HepG2 (cell line): ENCODE measurements at regions not wholly inside any gene's neighbourhood (a gene's known extent, or its start where the extent isn't known, plus 50 kb on each side); places are given as distances from the start of the nearest gene placed in this dataset.

Source experiments
- ATAC-seq: fragments of 200-7000 bp; cut with Tn5 transposase; 3 replicates; pipeline ENCODE4 v1.9.1; 2020; ENCODE audit warnings: mild to moderate bottlenecking, moderate library complexity
- BruUV-seq: library from RNA; stranded (reverse); fragments of 400-500 nt; replicated peaks from 2 replicates; lab custom pipeline; 2021; lab: Mats Ljungman, UMichigan
- CTCF ChIA-PET: fragments of 300-600 bp; formaldehyde crosslinking; extraction: SDS; loops from one replicate; lab custom pipeline; 2021; ENCODE audit warnings: low total read pairs, inconsistent platforms, low intra/inter-chr PET ratio; lab: Yijun Ruan, JAX
- POLR2A ChIA-PET: fragments of 350-600 bp; sonication (Branson Sonifier 250); formaldehyde crosslinking; loops from one replicate; lab custom pipeline; 2020; ENCODE audit warnings: antibody characterized with exemption, inconsistent platforms; lab: Yijun Ruan, JAX
- DNase-seq: peaks from one replicate; pipeline ENCODE4 v3.0.0-alpha.2; 2015; ENCODE audit warnings: low spot score
- FAIRE-seq: peaks from 3 replicates; lab custom pipeline; 2011; peaks lifted over from hg19 to GRCh38; lab: Jason Lieb, UNC
- H2AFZ ChIP-seq: one replicate; pipeline ENCODE4 v1.6.1; 2011; ENCODE audit warnings: low read length, inconsistent platforms
- H3K27ac ChIP-seq: fragments of 300-600 bp; 3 replicates; pipeline ENCODE4 v1.8.0; 2011; ENCODE audit warnings: mixed run types, mild to moderate bottlenecking, mixed read lengths, low read length, inconsistent platforms; ENCODE audit not compliant: insufficient read depth; ENCODE audit errors: extremely low read length
- H3K27me3 ChIP-seq, 2 experiments: fragments of 200-600 bp in 1 of 2; 2 replicates in 1 of 2; 3 replicates in 1 of 2; pipeline versions ENCODE4 v1.6.0 to v1.8.0; 2011; ENCODE audit warnings: low read length in 2 of 2, mild to moderate bottlenecking in 2 of 2, moderate library complexity in 2 of 2, inconsistent platforms in 1 of 2; ENCODE audit not compliant: insufficient read depth in 2 of 2, control insufficient read depth in 1 of 2
- H3K36me3 ChIP-seq, 2 experiments: fragments of 200-600 bp in 1 of 2; replicated peaks in 1 of 2; 2 replicates in 1 of 2; 3 replicates in 1 of 2; pipeline versions ENCODE4 v1.5.1 to v1.8.0; 2011; ENCODE audit warnings: low read length in 2 of 2, inconsistent platforms in 1 of 2; ENCODE audit not compliant: insufficient read depth in 2 of 2, control insufficient read depth in 1 of 2
- H3K4me1 ChIP-seq: 2 replicates; pipeline ENCODE4 v1.5.1; 2012; ENCODE audit warnings: low read length, inconsistent platforms; ENCODE audit not compliant: insufficient read depth
- H3K4me2 ChIP-seq: 2 replicates; pipeline ENCODE4 v1.6.0; 2011; ENCODE audit warnings: low read depth, low read length, inconsistent platforms
- H3K4me3 ChIP-seq, 3 experiments: fragments of 200-600 bp in 1 of 3; sonication (generic), shearing (Covaris generic) in 1 of 3; replicated peaks in 1 of 3; 2 replicates each; pipeline ENCODE4 v1.5.1; 2011 to 2016; ENCODE audit warnings: low read length in 3 of 3, inconsistent platforms in 2 of 3, low read depth in 2 of 3, mild to moderate bottlenecking in 2 of 3, control low read depth in 1 of 3, mixed read lengths in 1 of 3; ENCODE audit not compliant: insufficient read depth in 1 of 3
- H3K79me2 ChIP-seq: one replicate; pipeline ENCODE4 v1.6.1; 2011; ENCODE audit warnings: low read length, inconsistent platforms; ENCODE audit not compliant: insufficient read depth
- H3K9ac ChIP-seq: 2 replicates; pipeline ENCODE4 v1.6.0; 2011; ENCODE audit warnings: mild to moderate bottlenecking, low read depth, low read length, inconsistent platforms; ENCODE audit not compliant: insufficient read depth
- H3K9me3 ChIP-seq: 2 replicates; pipeline ENCODE4 v1.5.1; 2012; ENCODE audit warnings: mild to moderate bottlenecking, low read length
- H4K20me1 ChIP-seq: 2 replicates; pipeline ENCODE4 v1.6.0; 2011; ENCODE audit warnings: inconsistent platforms, mild to moderate bottlenecking, low read length, moderate library complexity; ENCODE audit not compliant: insufficient read depth
- ATF7-NPFF ChIP-seq: sonication (generic); formaldehyde crosslinking; IDR thresholded peaks from 2 replicates; pipeline ENCODE4 v1.8.1; 2023; ENCODE audit warnings: mild to moderate bottlenecking, low read depth, missing genetic modification reagents, moderate library complexity
- GATAD2A ChIP-seq: IDR thresholded peaks from 2 replicates; pipeline ENCODE4 v1.6.1; 2016
- HIVEP1 ChIP-seq: sonication (generic); formaldehyde crosslinking; IDR thresholded peaks from 2 replicates; pipeline ENCODE4 v1.4.0; 2020; ENCODE audit warnings: mild to moderate bottlenecking, missing genetic modification reagents
- HMG20A ChIP-seq: IDR thresholded peaks from 2 replicates; pipeline ENCODE4 v1.6.1; 2016; ENCODE audit warnings: borderline replicate concordance
- KDM2A ChIP-seq: sonication (generic); formaldehyde crosslinking; IDR thresholded peaks from 2 replicates; pipeline ENCODE4 v1.4.0; 2020; ENCODE audit warnings: low read depth, missing genetic modification reagents, borderline replicate concordance
- PAX8 ChIP-seq: sonication (generic); formaldehyde crosslinking; IDR thresholded peaks from 2 replicates; pipeline ENCODE4 v1.8.0; 2022; ENCODE audit warnings: mild to moderate bottlenecking, missing genetic modification reagents, borderline replicate concordance
- RBFOX2 ChIP-seq: fragments of 200-400 bp; formaldehyde crosslinking; IDR thresholded peaks from 2 replicates; pipeline ENCODE4 v1.6.1; 2017; ENCODE audit warnings: low read depth, mild to moderate bottlenecking, low read length
- RCOR2 ChIP-seq: IDR thresholded peaks from 2 replicates; pipeline ENCODE4 v1.6.1; 2016; ENCODE audit warnings: missing biosample characterization, missing genetic modification reagents
- REL ChIP-seq: sonication (generic); formaldehyde crosslinking; conservative IDR thresholded peaks from 2 replicates; pipeline ENCODE4 v1.8.0; 2022; ENCODE audit warnings: mild to moderate bottlenecking, missing genetic modification reagents, moderate library complexity
- SP2 ChIP-seq: sonication (generic); formaldehyde crosslinking; IDR thresholded peaks from 2 replicates; pipeline ENCODE4 v1.5.1; 2020; ENCODE audit warnings: mild to moderate bottlenecking, missing genetic modification reagents
- ZBTB3 ChIP-seq: sonication (generic); formaldehyde crosslinking; IDR thresholded peaks from 2 replicates; pipeline ENCODE4 v1.4.0; 2020; ENCODE audit warnings: low read depth, mild to moderate bottlenecking, moderate library complexity, missing genetic modification reagents, borderline replicate concordance
- ZFP41 ChIP-seq: sonication (generic); formaldehyde crosslinking; IDR thresholded peaks from 2 replicates; pipeline ENCODE4 v1.4.0; 2020; ENCODE audit warnings: mild to moderate bottlenecking, missing genetic modification reagents, borderline replicate concordance
- ZNF180 ChIP-seq: sonication (generic); formaldehyde crosslinking; IDR thresholded peaks from 2 replicates; pipeline ENCODE4 v1.4.0; 2020; ENCODE audit warnings: low read depth, missing genetic modification reagents, borderline replicate concordance
- ZNF263 ChIP-seq: sonication (generic); formaldehyde crosslinking; IDR thresholded peaks from 2 replicates; pipeline ENCODE4 v1.4.0; 2020; ENCODE audit warnings: missing genetic modification reagents
- ZNF3 ChIP-seq: IDR thresholded peaks from 2 replicates; pipeline ENCODE4 v1.7.0; 2017; ENCODE audit warnings: inconsistent platforms
- ZNF747 ChIP-seq: sonication (generic); formaldehyde crosslinking; IDR thresholded peaks from 2 replicates; pipeline ENCODE4 v1.8.1; 2023; ENCODE audit warnings: missing genetic modification reagents, mild to moderate bottlenecking, borderline replicate concordance
- ZNF777 ChIP-seq: sonication (generic); formaldehyde crosslinking; IDR thresholded peaks from 2 replicates; pipeline ENCODE4 v1.4.0; 2020; ENCODE audit warnings: missing genetic modification reagents
- WGBS: methylation state at CpG from one replicate; pipeline ENCODE4 v1.1.6; 2017; ENCODE audit warnings: low lambda C conversion rate; 5-methylcytosine and 5-hydroxymethylcytosine counted together
- in situ Hi-C: cut with HindIII; loops from 2 replicates; pipeline ENCODE4 v1.10.0; 2017; ENCODE audit warnings: low pct_unique_long_range_greater_than_20kb; ENCODE audit not compliant: extremely low pct_ligation_motif_present
- intact Hi-C: fragments of 100-400 bp; cut with micrococcal nuclease; formaldehyde crosslinking; loops from one replicate; pipeline ENCODE4 v1.10.0; 2022; ENCODE audit not compliant: unreplicated experiment
- TF ChIP-seq, protein P1 (sequence below): sonication (generic); formaldehyde crosslinking; IDR thresholded peaks from 2 replicates; pipeline ENCODE4 v1.4.0; 2020; ENCODE audit warnings: missing genetic modification reagents

DNA sequence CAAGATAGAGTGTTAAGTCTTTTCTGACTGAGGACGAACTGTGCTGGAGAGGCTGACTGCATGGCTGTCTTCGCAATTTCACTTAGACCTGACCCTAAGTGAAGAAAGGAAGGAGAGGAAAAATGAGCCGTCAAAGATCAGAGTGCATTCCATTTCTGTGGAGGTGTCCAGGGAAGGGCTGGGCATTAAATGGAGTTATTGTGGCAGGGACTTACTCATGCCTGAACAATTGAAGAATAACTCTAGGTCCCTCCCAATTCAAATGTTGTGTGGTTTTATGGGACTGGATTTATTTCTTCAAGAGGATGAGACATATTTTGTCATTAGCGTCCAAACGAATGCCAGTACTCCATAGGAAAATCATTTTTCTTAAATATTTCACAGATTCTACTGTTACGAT, 187.3 kb upstream of the CFAP20DC start:
- Histone ChIP-seq H3K27me3 (peaks cover 0 to 9% of the 10 kb centered on the region in 2 experiments; a peak in 2 of 5 replicates), H3K4me1 (no peaks in the 10 kb centered on the region), H3K9me3 (no peaks in the 10 kb centered on the region), H3K4me3 (no peak overlapping the region), H2AFZ (no peak overlapping the region), H3K36me3 (no peaks in the 10 kb centered on the region), H4K20me1 (no peaks in the 10 kb centered on the region), H3K9ac (no peak overlapping the region), H3K27ac (no peak overlapping the region), H3K4me2 (no peak overlapping the region), H3K79me2 (no peaks in the 10 kb centered on the region)
- ATAC-seq (no peak), FAIRE-seq (no peak), DNase-seq (no peak)
- 1% methylated on average over 6 of the region's 6 CpGs for WGBS
- CTCF ChIA-PET = no interaction called here
- POLR2A ChIA-PET = no interaction called here
- TF ChIP-seq ZNF180 (CRISPR knock-in tag) = no peak
- TF ChIP-seq REL (CRISPR knock-in tag) = no peak
- TF ChIP-seq ZNF777 (CRISPR knock-in tag) = no peak
- TF ChIP-seq HMG20A = no peak
- no peak for TF ChIP-seq ZNF3 (CRISPR knock-in tag)
- TF ChIP-seq KDM2A (CRISPR knock-in tag) = no peak
- no peak for TF ChIP-seq ZFP41
- no peak for TF ChIP-seq ZNF747
- no peak for TF ChIP-seq GATAD2A (CRISPR knock-in tag)
- no peak for TF ChIP-seq ATF7-NPFF (CRISPR knock-in tag)
- TF ChIP-seq HIVEP1 (CRISPR knock-in tag) = no peak
- no peak for TF ChIP-seq ZNF263
- TF ChIP-seq SP2 (CRISPR knock-in tag) = no peak
- intact Hi-C loops = no loop called here
- in situ Hi-C loops = no loop called here
- no TSS peak for BruUV-seq

DNA sequence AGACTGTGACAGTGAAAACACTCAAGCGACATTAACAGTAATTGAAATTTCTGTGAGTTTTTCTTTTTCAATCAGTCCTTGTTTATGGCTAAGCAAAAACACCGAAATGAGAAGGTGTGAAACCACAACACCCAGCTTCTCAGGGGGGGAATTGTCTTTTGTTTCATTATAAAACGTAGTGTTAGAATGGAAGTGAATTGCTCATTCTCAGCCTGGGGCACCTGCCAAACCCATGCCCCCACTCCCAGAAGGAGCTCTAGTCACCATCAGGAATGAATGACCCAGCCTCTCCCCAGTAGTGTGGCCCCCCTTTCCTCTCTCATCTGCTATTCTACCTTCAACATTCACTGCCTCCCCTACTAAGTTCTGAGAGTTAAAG, 185.8 kb upstream of the CFAP20DC start:
- Histone ChIP-seq H3K9me3 (peaks cover 10% of the 10 kb centered on the region), H4K20me1 (no peaks in the 10 kb centered on the region), H3K79me2 (no peaks in the 10 kb centered on the region), H3K27me3 (peaks cover 0 to 9% of the 10 kb centered on the region in 2 experiments; a peak in 2 of 5 replicates), H3K36me3 (no peaks in the 10 kb centered on the region), H2AFZ (no peak overlapping the region), H3K9ac (no peak overlapping the region), H3K4me3 (no peak overlapping the region), H3K4me1 (no peaks in the 10 kb centered on the region), H3K27ac (no peak overlapping the region), H3K4me2 (no peak overlapping the region)
- 14% methylated on average over 3 of the region's 3 CpGs for WGBS
- in situ Hi-C loops = no loop called here
- no TSS peak for BruUV-seq
- CTCF ChIA-PET = no interaction called here
- FAIRE-seq = no peak
- POLR2A ChIA-PET = no interaction called here
- no peak for ATAC-seq
- intact Hi-C loops = no loop called here
- DNase-seq = no peak
- no peak for TF ChIP-seq ZBTB3 (CRISPR knock-in tag)
- TF ChIP-seq RBFOX2 = no peak
- TF ChIP-seq RCOR2 (CRISPR knock-in tag) = no peak
- TF ChIP-seq, protein P1, sequence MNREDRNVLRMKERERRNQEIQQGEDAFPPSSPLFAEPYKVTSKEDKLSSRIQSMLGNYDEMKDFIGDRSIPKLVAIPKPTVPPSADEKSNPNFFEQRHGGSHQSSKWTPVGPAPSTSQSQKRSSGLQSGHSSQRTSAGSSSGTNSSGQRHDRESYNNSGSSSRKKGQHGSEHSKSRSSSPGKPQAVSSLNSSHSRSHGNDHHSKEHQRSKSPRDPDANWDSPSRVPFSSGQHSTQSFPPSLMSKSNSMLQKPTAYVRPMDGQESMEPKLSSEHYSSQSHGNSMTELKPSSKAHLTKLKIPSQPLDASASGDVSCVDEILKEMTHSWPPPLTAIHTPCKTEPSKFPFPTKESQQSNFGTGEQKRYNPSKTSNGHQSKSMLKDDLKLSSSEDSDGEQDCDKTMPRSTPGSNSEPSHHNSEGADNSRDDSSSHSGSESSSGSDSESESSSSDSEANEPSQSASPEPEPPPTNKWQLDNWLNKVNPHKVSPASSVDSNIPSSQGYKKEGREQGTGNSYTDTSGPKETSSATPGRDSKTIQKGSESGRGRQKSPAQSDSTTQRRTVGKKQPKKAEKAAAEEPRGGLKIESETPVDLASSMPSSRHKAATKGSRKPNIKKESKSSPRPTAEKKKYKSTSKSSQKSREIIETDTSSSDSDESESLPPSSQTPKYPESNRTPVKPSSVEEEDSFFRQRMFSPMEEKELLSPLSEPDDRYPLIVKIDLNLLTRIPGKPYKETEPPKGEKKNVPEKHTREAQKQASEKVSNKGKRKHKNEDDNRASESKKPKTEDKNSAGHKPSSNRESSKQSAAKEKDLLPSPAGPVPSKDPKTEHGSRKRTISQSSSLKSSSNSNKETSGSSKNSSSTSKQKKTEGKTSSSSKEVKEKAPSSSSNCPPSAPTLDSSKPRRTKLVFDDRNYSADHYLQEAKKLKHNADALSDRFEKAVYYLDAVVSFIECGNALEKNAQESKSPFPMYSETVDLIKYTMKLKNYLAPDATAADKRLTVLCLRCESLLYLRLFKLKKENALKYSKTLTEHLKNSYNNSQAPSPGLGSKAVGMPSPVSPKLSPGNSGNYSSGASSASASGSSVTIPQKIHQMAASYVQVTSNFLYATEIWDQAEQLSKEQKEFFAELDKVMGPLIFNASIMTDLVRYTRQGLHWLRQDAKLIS (CRISPR knock-in tag) = no peak
- TF ChIP-seq PAX8 = no peak
